Neuronal stem cell (in vitro differentiated cells): ENCODE measurements at regions not wholly inside any gene's neighbourhood (a gene's known extent, or its start where the extent isn't known, plus 50 kb on each side); places are given as distances from the start of the nearest gene placed in this dataset.

Experiments
- DNase-seq: peaks from one replicate; pipeline ENCODE4 v3.0.0-alpha.2; 2013; ENCODE audit warnings: low spot score
- H2AFZ ChIP-seq: one replicate; pipeline ENCODE4 v1.6.1; 2013; ENCODE audit warnings: mild to moderate bottlenecking, low read length, inconsistent platforms
- H2AK5ac ChIP-seq: 2 replicates; pipeline ENCODE4 v1.6.1; 2013; ENCODE audit warnings: low read depth, mild to moderate bottlenecking, inconsistent platforms, low read length, moderate library complexity, mixed read lengths
- H2BK120ac ChIP-seq: 2 replicates; pipeline ENCODE4 v1.6.1; 2013; ENCODE audit warnings: low read depth, mild to moderate bottlenecking, inconsistent platforms, low read length, moderate library complexity, mixed read lengths
- H2BK12ac ChIP-seq: one replicate; pipeline ENCODE4 v1.6.1; 2013; ENCODE audit warnings: low read length, inconsistent platforms
- H2BK15ac ChIP-seq: 2 replicates; pipeline ENCODE4 v1.6.1; 2013; ENCODE audit warnings: mild to moderate bottlenecking, low read length, inconsistent platforms, mixed read lengths
- H2BK5ac ChIP-seq: one replicate; pipeline ENCODE4 v1.6.1; 2013; ENCODE audit warnings: inconsistent platforms, mild to moderate bottlenecking, low read length, moderate library complexity
- H3K14ac ChIP-seq: one replicate; pipeline ENCODE4 v1.6.1; 2013; ENCODE audit warnings: low read length, inconsistent platforms
- H3K18ac ChIP-seq: 2 replicates; pipeline ENCODE4 v1.6.1; 2013; ENCODE audit warnings: low read length, inconsistent platforms
- H3K23ac ChIP-seq: 2 replicates; pipeline ENCODE4 v1.6.1; 2013; ENCODE audit warnings: low read depth, mild to moderate bottlenecking, mixed read lengths, low read length, inconsistent platforms; ENCODE audit not compliant: poor library complexity
- H3K27ac ChIP-seq: replicated peaks from 3 replicates; pipeline ENCODE4 v1.5.1; 2013; ENCODE audit warnings: low read length, inconsistent platforms
- H3K27me3 ChIP-seq, 3 experiments: 2 replicates each; pipeline ENCODE4 v1.6.1; 2013; ENCODE audit warnings: low read length in 3 of 3, mild to moderate bottlenecking in 2 of 3, inconsistent platforms in 1 of 3, low read depth in 1 of 3, mixed read lengths in 1 of 3, moderate library complexity in 1 of 3; ENCODE audit not compliant: control insufficient read depth in 3 of 3, insufficient read depth in 3 of 3
- H3K36me3 ChIP-seq, 2 donors: replicated peaks in 1 of 2; 2 replicates each; pipeline ENCODE4 v1.6.1; 2013; ENCODE audit warnings: low read length in 2 of 2; ENCODE audit not compliant: control insufficient read depth in 2 of 2, insufficient read depth in 2 of 2
- H3K4ac ChIP-seq: 2 replicates; pipeline ENCODE4 v1.6.1; 2013; ENCODE audit warnings: inconsistent platforms, mild to moderate bottlenecking, low read length, moderate library complexity
- H3K4me1 ChIP-seq, 2 donors: 1 replicate in 1 of 2; 2 replicates in 1 of 2; pipeline ENCODE4 v1.6.1; 2013; ENCODE audit warnings: low read length in 2 of 2, low read depth in 1 of 2; ENCODE audit not compliant: control insufficient read depth in 2 of 2, insufficient read depth in 1 of 2
- H3K4me2 ChIP-seq: one replicate; pipeline ENCODE4 v1.6.1; 2013; ENCODE audit warnings: mild to moderate bottlenecking, low read length, inconsistent platforms; ENCODE audit not compliant: insufficient read depth, poor library complexity, severe bottlenecking
- H3K4me3 ChIP-seq, 2 donors: 2 replicates each; pipeline ENCODE4 v1.5.1; 2013; ENCODE audit warnings: low read length in 2 of 2, mild to moderate bottlenecking in 2 of 2, inconsistent platforms in 1 of 2, moderate library complexity in 1 of 2
- H3K79me1 ChIP-seq: one replicate; pipeline ENCODE4 v1.6.1; 2013; ENCODE audit warnings: low read depth, mild to moderate bottlenecking, inconsistent platforms, low read length, moderate library complexity
- H3K9ac ChIP-seq: one replicate; pipeline ENCODE4 v1.6.1; 2013; ENCODE audit warnings: mild to moderate bottlenecking, low read depth, low read length, inconsistent platforms; ENCODE audit not compliant: poor library complexity
- H3K9me3 ChIP-seq, 2 donors: replicated peaks in 1 of 2; 2 replicates each; pipeline versions ENCODE3 to v1.6.1; 2013; ENCODE audit warnings: low read length in 2 of 2, mild to moderate bottlenecking in 2 of 2, inconsistent platforms in 1 of 2, low read depth in 1 of 2, mixed read lengths in 1 of 2, moderate library complexity in 1 of 2; ENCODE audit not compliant: control insufficient read depth in 2 of 2, insufficient read depth in 1 of 2
- H4K8ac ChIP-seq: one replicate; pipeline ENCODE4 v1.6.1; 2013; ENCODE audit warnings: low read depth, mild to moderate bottlenecking, inconsistent platforms, low read length, moderate library complexity
- H4K91ac ChIP-seq: one replicate; pipeline ENCODE4 v1.6.1; 2013; ENCODE audit warnings: low read length, low read depth, mild to moderate bottlenecking, inconsistent platforms; ENCODE audit not compliant: poor library complexity
- WGBS, 2 donors: extraction: QIAGEN DNeasy Blood & Tissue Kit; methylation state at CpG; one replicate each; pipeline ENCODE4 v1.1.7; 2013; ENCODE audit warnings: missing lambda C conversion rate in 2 of 2, mixed read lengths in 1 of 2; ENCODE audit not compliant: insufficient read length in 2 of 2, insufficient replicate concordance in 1 of 2; ENCODE audit errors: extremely low coverage in 2 of 2; 5-methylcytosine and 5-hydroxymethylcytosine counted together

DNA sequence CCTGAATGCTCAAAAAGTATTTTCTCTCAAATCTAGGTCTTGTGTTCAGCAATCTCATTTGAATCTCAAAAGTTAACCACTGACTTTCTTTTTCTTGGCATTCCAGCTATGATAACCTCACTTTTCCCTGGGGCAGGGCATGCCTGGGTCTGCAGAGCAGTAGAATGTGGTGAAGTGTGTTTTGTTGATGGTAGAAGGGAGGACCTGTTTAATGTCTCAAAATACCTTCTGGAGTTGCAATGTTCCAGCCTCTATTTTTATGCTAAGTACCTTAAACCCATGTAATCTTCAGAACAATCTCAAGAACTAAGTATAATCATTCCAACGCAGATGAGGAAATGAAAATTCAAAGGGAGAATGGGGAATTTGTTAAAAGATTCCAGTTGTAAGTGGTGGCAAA is 82.1 kb upstream of the FUT8 start:
- Histone ChIP-seq H3K36me3 (no peaks in the 10 kb centered on the region), H2AK5ac (no peak overlapping the region), H3K79me1 (no peaks in the 10 kb centered on the region), H2BK12ac (no peak overlapping the region), H2BK120ac (no peak overlapping the region), H3K4me2 (no peak overlapping the region), H3K23ac (no peak overlapping the region), H3K14ac (no peak overlapping the region), H3K27ac (no peak overlapping the region), H3K18ac (no peak overlapping the region), H2BK15ac (no peak overlapping the region), H4K8ac (no peak overlapping the region), H3K27me3 (peaks cover 0 to 7% (median 0%) of the 10 kb centered on the region in 3 experiments), H2BK5ac (no peak overlapping the region), H3K4ac (no peak overlapping the region), H3K9ac (no peak overlapping the region), H3K4me1 (peaks cover 0 to 8% of the 10 kb centered on the region in 2 donors), H3K4me3 (no peak overlapping the region), H4K91ac (no peak overlapping the region), H3K9me3 (no peaks in the 10 kb centered on the region), H2AFZ (no peak overlapping the region)
- no CpG with 5 or more reads among the region's 1 CpG for WGBS, 2 donors
- no peak for DNase-seq

DNA sequence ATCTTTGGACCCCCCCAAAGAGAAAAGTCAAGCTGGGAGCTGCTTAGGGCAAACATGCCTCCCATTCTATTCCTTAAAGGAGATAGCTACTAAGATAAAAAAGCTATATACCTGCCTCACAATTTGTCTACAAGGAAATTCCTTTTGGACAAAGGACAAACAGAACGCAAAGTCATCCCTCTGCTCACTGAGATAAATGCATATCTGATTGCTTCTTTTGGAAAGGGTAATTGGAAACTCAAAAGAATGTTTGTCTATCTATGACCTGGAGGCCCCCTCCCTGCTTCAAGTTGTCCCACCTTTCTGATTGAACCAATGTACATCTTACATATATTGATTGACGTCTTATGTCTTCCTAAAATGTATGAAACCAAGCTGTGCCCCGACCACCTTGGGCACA is 80.9 kb upstream of the FUT8 start:
- Histone ChIP-seq H3K4me3 (no peak overlapping the region), H3K9me3 (no peaks in the 10 kb centered on the region), H2BK12ac (no peak overlapping the region), H2AK5ac (no peak overlapping the region), H3K4me1 (peaks cover 0 to 8% of the 10 kb centered on the region in 2 donors), H4K91ac (no peak overlapping the region), H3K18ac (no peak overlapping the region), H3K4me2 (no peak overlapping the region), H2BK5ac (no peak overlapping the region), H3K23ac (no peak overlapping the region), H3K27me3 (peaks cover 0 to 8% (median 0%) of the 10 kb centered on the region in 3 experiments), H3K14ac (no peak overlapping the region), H4K8ac (no peak overlapping the region), H3K79me1 (no peaks in the 10 kb centered on the region), H3K36me3 (no peaks in the 10 kb centered on the region), H3K4ac (no peak overlapping the region), H3K27ac (no peak overlapping the region), H2BK120ac (no peak overlapping the region), H3K9ac (no peak overlapping the region), H2AFZ (no peak overlapping the region), H2BK15ac (no peak overlapping the region)
- WGBS, 2 donors: no CpG with 5 or more reads among the region's 3 CpGs
- DNase-seq: no peak

DNA sequence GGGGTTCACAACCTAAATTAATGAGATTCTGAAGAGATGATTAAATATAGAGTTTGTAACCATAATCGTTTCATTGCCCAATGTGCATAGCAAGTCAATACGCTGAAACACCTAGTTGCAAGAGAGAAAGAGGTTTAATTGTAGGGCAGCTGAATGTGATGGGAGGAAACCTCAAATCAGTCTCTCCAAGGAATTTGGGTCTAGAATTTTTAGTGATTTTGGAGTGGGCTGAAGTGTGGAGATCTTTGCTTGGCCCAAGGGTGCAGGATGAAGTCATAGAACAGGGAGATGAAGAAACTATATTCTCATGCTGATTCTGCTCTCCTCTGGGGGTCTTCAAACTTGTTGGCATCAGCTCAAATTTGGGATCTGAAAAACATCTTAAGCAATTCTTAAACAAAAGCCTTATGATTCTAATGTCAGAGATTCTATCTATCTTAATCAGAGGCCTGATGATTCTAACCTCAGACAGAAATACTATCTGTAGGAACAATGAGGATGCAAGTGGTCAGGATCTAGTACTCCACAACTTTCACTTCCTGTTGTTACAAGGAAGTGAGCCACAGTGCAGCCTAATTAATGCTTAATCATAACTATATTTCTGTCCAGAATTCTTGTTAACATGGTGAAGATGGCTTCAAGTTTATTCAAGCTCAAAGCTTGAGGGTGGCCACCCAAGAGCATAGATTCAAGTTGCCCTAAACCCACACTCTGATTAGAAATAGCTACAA is 80.2 kb upstream of the FUT8 start:
- no peak overlapping the region for H3K4me2 ChIP-seq
- no peak overlapping the region for H2BK120ac ChIP-seq
- no CpG with 5 or more reads among the region's 2 CpGs for WGBS, 2 donors
- no peak overlapping the region for H4K8ac ChIP-seq
- H3K27me3 ChIP-seq: peaks cover 0 to 8% (median 0%) of the 10 kb centered on the region in 3 experiments
- no peak for DNase-seq
- no peak overlapping the region for H3K4me3 ChIP-seq
- H3K4ac ChIP-seq: no peak overlapping the region
- H3K23ac ChIP-seq: no peak overlapping the region
- H2AK5ac ChIP-seq: no peak overlapping the region
- no peaks in the 10 kb centered on the region for H3K9me3 ChIP-seq
- H2AFZ ChIP-seq: no peak overlapping the region
- H2BK12ac ChIP-seq: no peak overlapping the region
- no peak overlapping the region for H3K9ac ChIP-seq
- H3K36me3 ChIP-seq: no peaks in the 10 kb centered on the region
- no peak overlapping the region for H3K27ac ChIP-seq
- no peak overlapping the region for H3K14ac ChIP-seq
- H2BK5ac ChIP-seq: no peak overlapping the region
- no peaks in the 10 kb centered on the region for H3K79me1 ChIP-seq
- no peak overlapping the region for H2BK15ac ChIP-seq
- H3K18ac ChIP-seq: no peak overlapping the region
- H4K91ac ChIP-seq: no peak overlapping the region
- H3K4me1 ChIP-seq: peaks cover 0 to 8% of the 10 kb centered on the region in 2 donors

DNA sequence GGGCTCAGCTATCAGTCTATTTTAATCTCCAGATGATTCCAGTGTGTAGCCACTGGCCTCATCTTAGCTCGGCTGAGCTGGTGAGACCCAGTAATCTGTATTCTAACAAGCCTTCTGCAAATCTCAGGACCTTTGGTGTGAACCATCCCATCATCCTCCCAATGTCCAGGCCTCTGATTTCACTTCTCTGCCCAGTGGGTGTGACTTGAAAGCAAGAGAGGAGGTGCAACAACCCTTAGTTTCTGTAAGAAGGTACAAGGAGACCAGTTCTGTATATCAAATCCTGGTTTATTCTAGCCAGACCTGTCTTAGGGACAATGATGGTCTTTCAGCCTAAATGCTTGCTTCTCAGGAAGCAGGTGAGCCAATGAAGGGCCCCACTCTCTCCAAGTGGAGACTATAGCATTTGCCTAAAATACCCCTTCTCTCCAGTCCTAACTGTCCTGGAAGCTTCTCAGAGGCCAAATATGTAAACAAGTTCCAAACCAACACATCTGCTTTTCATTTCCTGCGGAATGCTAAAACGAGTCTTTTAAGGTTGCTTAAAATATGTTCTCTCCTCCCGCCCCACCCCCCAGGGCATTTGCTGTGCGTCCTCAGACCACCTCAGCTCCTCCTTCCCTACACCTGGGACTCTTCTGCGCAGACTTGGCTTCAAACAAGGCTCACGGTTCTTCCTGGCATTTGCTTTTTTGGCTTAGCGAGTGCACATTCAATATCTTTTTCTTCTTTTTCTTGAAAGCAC is 78.4 kb upstream of the FUT8 start:
- no peak overlapping the region for H3K23ac ChIP-seq
- no peak overlapping the region for H2BK15ac ChIP-seq
- H4K8ac ChIP-seq: no peak overlapping the region
- no peak overlapping the region for H3K4me3 ChIP-seq
- H3K27ac ChIP-seq: no peak overlapping the region
- no peak overlapping the region for H3K9ac ChIP-seq
- H2AFZ ChIP-seq: no peak overlapping the region
- H3K14ac ChIP-seq: no peak overlapping the region
- no peak overlapping the region for H2BK5ac ChIP-seq
- H3K36me3 ChIP-seq: no peaks in the 10 kb centered on the region
- no peak overlapping the region for H2AK5ac ChIP-seq
- no peak for DNase-seq
- H3K4me2 ChIP-seq: no peak overlapping the region
- no peak overlapping the region for H3K18ac ChIP-seq
- no peak overlapping the region for H3K4ac ChIP-seq
- no peak overlapping the region for H4K91ac ChIP-seq
- H3K9me3 ChIP-seq: no peaks in the 10 kb centered on the region
- peaks cover 0 to 8% of the 10 kb centered on the region in 2 donors for H3K4me1 ChIP-seq
- H3K79me1 ChIP-seq: no peaks in the 10 kb centered on the region
- H2BK12ac ChIP-seq: no peak overlapping the region
- H2BK120ac ChIP-seq: no peak overlapping the region
- no CpG with 5 or more reads among the region's 8 CpGs for WGBS, 2 donors
- H3K27me3 ChIP-seq: peaks cover 0 to 8% (median 0%) of the 10 kb centered on the region in 3 experiments
